ENCODE measurements at regions not wholly inside any gene's neighbourhood (a gene's known extent, or its start where the extent isn't known, plus 50 kb on each side); places are given as distances from the start of the nearest gene placed in this dataset.
"Not testable (repeated sequence)": the region's sequence is repeated elsewhere in the genome, so short reads cannot be mapped to it uniquely, and the experiment has no call there.

- POLR2A ChIA-PET = no interaction called here
- CTCF ChIA-PET = no interaction called here
- DNase-seq (ENCODE audit: extremely low spot score) = no peak
- TF ChIP-seq FOXK2 (IDR thresholded peaks at IDR 0.05) (no peak), FOXM1 (IDR thresholded peaks at IDR 0.05; ENCODE audit: borderline replicate concordance) (no peak), TARDBP (IDR thresholded peaks at IDR 0.05) (no peak), NFRKB (IDR thresholded peaks at IDR 0.05) (no peak), ELF4 (IDR thresholded peaks at IDR 0.05) (no peak), BHLHE40 (IDR thresholded peaks at IDR 0.05; ENCODE audit: borderline replicate concordance) (no peak), LEF1 (IDR thresholded peaks at IDR 0.05; ENCODE audit: borderline replicate concordance) (no peak), HDGF (IDR thresholded peaks at IDR 0.05; ENCODE audit: borderline replicate concordance) (no peak), L3MBTL2 (conservative IDR thresholded peaks at IDR 0.05) (no peak)
- TF ChIP-seq, protein P1, sequence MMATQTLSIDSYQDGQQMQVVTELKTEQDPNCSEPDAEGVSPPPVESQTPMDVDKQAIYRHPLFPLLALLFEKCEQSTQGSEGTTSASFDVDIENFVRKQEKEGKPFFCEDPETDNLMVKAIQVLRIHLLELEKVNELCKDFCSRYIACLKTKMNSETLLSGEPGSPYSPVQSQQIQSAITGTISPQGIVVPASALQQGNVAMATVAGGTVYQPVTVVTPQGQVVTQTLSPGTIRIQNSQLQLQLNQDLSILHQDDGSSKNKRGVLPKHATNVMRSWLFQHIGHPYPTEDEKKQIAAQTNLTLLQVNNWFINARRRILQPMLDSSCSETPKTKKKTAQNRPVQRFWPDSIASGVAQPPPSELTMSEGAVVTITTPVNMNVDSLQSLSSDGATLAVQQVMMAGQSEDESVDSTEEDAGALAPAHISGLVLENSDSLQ (IDR thresholded peaks at IDR 0.05) = no peak
Observed at GRCh38 chr1:99374109-99374508, 109.8 kb downstream of the PLPPR4 start.

DNA sequence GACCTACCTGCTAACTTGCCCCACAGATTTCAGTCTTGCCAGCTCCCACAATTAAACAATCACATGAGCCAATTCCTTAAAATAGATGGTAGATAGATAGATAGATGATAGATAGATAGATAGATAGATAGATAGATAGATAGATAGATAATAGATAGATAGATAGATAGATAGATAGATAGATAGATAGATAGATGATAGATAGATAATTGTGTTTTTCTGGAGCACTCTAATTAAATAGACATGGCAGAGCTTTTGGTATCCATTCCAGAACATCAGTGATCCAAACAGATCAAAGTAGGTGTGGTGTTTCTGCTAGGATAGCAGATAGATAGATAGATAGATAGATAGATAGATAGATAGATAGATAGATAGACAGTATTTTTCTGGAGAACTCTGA is 110.4 kb downstream of the PLPPR4 start:
- DNase-seq (ENCODE audit: extremely low spot score); CTCF ChIA-PET; POLR2A ChIA-PET: not testable (repeated sequence)

- no peak for DNase-seq (ENCODE audit: extremely low spot score)
- CTCF ChIA-PET = no interaction called here
- POLR2A ChIA-PET = no interaction called here
- TF ChIP-seq, protein P1 (IDR thresholded peaks at IDR 0.05) = no peak
- no peak for TF ChIP-seq LEF1 (IDR thresholded peaks at IDR 0.05; ENCODE audit: borderline replicate concordance)
- no peak for TF ChIP-seq SUZ12 (IDR thresholded peaks at IDR 0.05)
- no peak for TF ChIP-seq NFRKB (IDR thresholded peaks at IDR 0.05)
- no peak for TF ChIP-seq HDGF (IDR thresholded peaks at IDR 0.05; ENCODE audit: borderline replicate concordance)
- no peak for TF ChIP-seq L3MBTL2 (conservative IDR thresholded peaks at IDR 0.05)
- no peak for TF ChIP-seq SP1 (IDR thresholded peaks at IDR 0.05)
- no peak for TF ChIP-seq FOXA1 (IDR thresholded peaks at IDR 0.05)
Observed at GRCh38 chr1:99384021-99384420, 119.7 kb downstream of the PLPPR4 start.

DNA sequence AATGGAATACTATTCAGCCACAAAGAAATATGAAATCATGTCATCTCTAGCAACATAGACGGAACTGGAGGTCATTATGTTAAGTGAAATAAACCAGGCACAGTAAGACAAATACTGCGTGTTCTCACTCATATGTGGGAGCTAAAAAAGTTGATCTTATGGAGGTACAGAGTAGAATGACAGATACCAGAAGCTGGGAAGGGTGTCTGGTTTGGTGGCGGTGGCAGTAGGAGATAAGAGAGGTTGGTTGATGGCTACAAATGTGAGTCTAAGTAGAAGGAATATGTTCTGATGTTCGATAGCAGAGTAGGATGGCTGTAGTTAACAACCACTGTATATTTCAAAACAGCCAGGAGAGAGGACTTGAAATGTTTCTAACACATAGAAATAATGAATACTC is 121.6 kb downstream of the PLPPR4 start:
- no peak for TF ChIP-seq NFRKB (IDR thresholded peaks at IDR 0.05)
- no peak for TF ChIP-seq HDGF (IDR thresholded peaks at IDR 0.05; ENCODE audit: borderline replicate concordance)
- TF ChIP-seq SP1 (IDR thresholded peaks at IDR 0.05) = no peak
- TF ChIP-seq ARNT (IDR thresholded peaks at IDR 0.05) = no peak
- TF ChIP-seq, protein P1 (IDR thresholded peaks at IDR 0.05) = no peak
- no peak for TF ChIP-seq FOXM1 (IDR thresholded peaks at IDR 0.05; ENCODE audit: borderline replicate concordance)
- TF ChIP-seq ZNF384 (IDR thresholded peaks at IDR 0.05) = no peak
- no peak for TF ChIP-seq FOXA1 (IDR thresholded peaks at IDR 0.05)
- no peak for TF ChIP-seq BHLHE40 (IDR thresholded peaks at IDR 0.05; ENCODE audit: borderline replicate concordance)
- no peak for TF ChIP-seq ELF4 (IDR thresholded peaks at IDR 0.05)
- TF ChIP-seq LEF1 (IDR thresholded peaks at IDR 0.05; ENCODE audit: borderline replicate concordance) = no peak
- no peak for TF ChIP-seq FOXK2 (IDR thresholded peaks at IDR 0.05)
- TF ChIP-seq L3MBTL2 (conservative IDR thresholded peaks at IDR 0.05) = no peak
- no peak for TF ChIP-seq TARDBP (IDR thresholded peaks at IDR 0.05)
- TF ChIP-seq SUZ12 (IDR thresholded peaks at IDR 0.05) = no peak
- no peak for TF ChIP-seq CTBP1 (IDR thresholded peaks at IDR 0.05; ENCODE audit: borderline replicate concordance)
- ChIA-PET POLR2A (no interaction called here), CTCF (no interaction called here)
- no peak for DNase-seq (ENCODE audit: extremely low spot score)

- POLR2A ChIA-PET = no interaction called here
- no peak for DNase-seq (ENCODE audit: extremely low spot score)
- TF ChIP-seq FOXA1 (IDR thresholded peaks at IDR 0.05) (no peak), SUZ12 (IDR thresholded peaks at IDR 0.05) (no peak), ZNF384 (IDR thresholded peaks at IDR 0.05) (no peak), L3MBTL2 (conservative IDR thresholded peaks at IDR 0.05) (no peak), ARNT (IDR thresholded peaks at IDR 0.05) (no peak), SP1 (IDR thresholded peaks at IDR 0.05) (no peak), ELF4 (IDR thresholded peaks at IDR 0.05) (no peak), FOXK2 (IDR thresholded peaks at IDR 0.05) (no peak), FOXM1 (IDR thresholded peaks at IDR 0.05; ENCODE audit: borderline replicate concordance) (no peak)
- TF ChIP-seq, protein P1 (IDR thresholded peaks at IDR 0.05) = no peak
- CTCF ChIA-PET = interaction anchor here (0.7 kb wide), 1 partner anchor 27 kb away, joined by 4 read pairs; no protein-coding TSS in a partner anchor
Observed at GRCh38 chr1:99396389-99396788, 132.1 kb downstream of the PLPPR4 start.

DNA sequence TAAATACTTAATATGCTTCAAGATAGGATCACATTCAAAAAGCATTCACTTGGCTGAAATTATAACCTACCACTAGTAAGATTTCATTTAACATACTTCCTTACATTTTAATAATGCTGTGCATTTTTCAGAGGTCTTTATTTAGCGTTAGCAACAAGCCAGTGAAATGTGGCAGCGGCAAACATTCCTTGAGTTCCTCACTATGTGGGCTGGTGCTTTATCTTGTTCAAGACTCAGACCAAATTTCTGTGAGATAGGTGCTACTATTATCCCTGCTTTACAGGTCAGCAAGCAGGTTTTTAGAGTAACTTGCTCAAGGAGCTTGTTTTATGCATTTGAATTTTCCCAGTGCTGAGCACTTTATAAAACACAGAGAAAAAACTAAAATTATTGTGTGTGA is 132.7 kb downstream of the PLPPR4 start:
- TF ChIP-seq L3MBTL2 (conservative IDR thresholded peaks at IDR 0.05) (no peak), LEF1 (IDR thresholded peaks at IDR 0.05; ENCODE audit: borderline replicate concordance) (no peak), FOXA1 (IDR thresholded peaks at IDR 0.05) (no peak), SP1 (IDR thresholded peaks at IDR 0.05) (no peak), NFRKB (IDR thresholded peaks at IDR 0.05) (no peak), HDGF (IDR thresholded peaks at IDR 0.05; ENCODE audit: borderline replicate concordance) (no peak)
- TF ChIP-seq, protein P1 (IDR thresholded peaks at IDR 0.05) = no peak

More for the DNA sequence above, 132.7 kb downstream of the PLPPR4 start:
- ChIA-PET POLR2A (no interaction called here), CTCF (no interaction called here)
- no peak for DNase-seq (ENCODE audit: extremely low spot score)
